ENCODE measurements at regions not wholly inside any gene's neighbourhood (a gene's known extent, or its start where the extent isn't known, plus 50 kb on each side); places are given as distances from the start of the nearest gene placed in this dataset.

GRCh38 chr11:43074810-43075209, 237.0 kb upstream of the API5 start:
- TF ChIP-seq CTCF (IDR thresholded peaks at IDR 0.05; ENCODE audit: control insufficient read depth, extremely low read depth, insufficient read depth) = no peak
- no peak for DNase-seq (ENCODE audit: low read depth)
- no peak overlapping the region for H3K4me3 ChIP-seq (ENCODE audit: low read depth, low read length)

GRCh38 chr11:43101113-43101512, 210.7 kb upstream of the API5 start:
- no peak overlapping the region for H3K4me3 ChIP-seq (ENCODE audit: low read depth, low read length)
- no peak for DNase-seq (ENCODE audit: low read depth)
- TF ChIP-seq CTCF (IDR thresholded peaks at IDR 0.05; ENCODE audit: control insufficient read depth, extremely low read depth, insufficient read depth) = no peak

- no peak for DNase-seq (ENCODE audit: low read depth)
- no peak for TF ChIP-seq CTCF (IDR thresholded peaks at IDR 0.05; ENCODE audit: control insufficient read depth, extremely low read depth, insufficient read depth)
- H3K4me3 ChIP-seq (ENCODE audit: low read depth, low read length) = no peak overlapping the region
These were observed 195.7 kb upstream of the API5 start for GRCh38 chr11:43116071-43116470.

GRCh38 chr11:43119275-43119970, 192.4 kb upstream of the API5 start:
- H3K4me3 ChIP-seq (ENCODE audit: low read depth, low read length) = no peak overlapping the region
- peak; percentile 47 for TF ChIP-seq CTCF (IDR thresholded peaks at IDR 0.05; ENCODE audit: control insufficient read depth, extremely low read depth, insufficient read depth)
- peak; percentile 31 for DNase-seq (ENCODE audit: low read depth)

GRCh38 chr11:43122546-43122945, 189.2 kb upstream of the API5 start:
- TF ChIP-seq CTCF (IDR thresholded peaks at IDR 0.05; ENCODE audit: control insufficient read depth, extremely low read depth, insufficient read depth) = no peak
- no peak for DNase-seq (ENCODE audit: low read depth)
- no peak overlapping the region for H3K4me3 ChIP-seq (ENCODE audit: low read depth, low read length)

- TF ChIP-seq CTCF (IDR thresholded peaks at IDR 0.05; ENCODE audit: control insufficient read depth, extremely low read depth, insufficient read depth) = no peak
- no peak for DNase-seq (ENCODE audit: low read depth)
These were observed 188.4 kb upstream of the API5 start for GRCh38 chr11:43123443-43123842.

More at GRCh38 chr11:43123443-43123842, 188.4 kb upstream of the API5 start:
- no peak overlapping the region for H3K4me3 ChIP-seq (ENCODE audit: low read depth, low read length)
